Thymus (tissue), 11 donors: ENCODE measurements at regions not wholly inside any gene's neighbourhood (a gene's known extent, or its start where the extent isn't known, plus 50 kb on each side); places are given as distances from the start of the nearest gene placed in this dataset.

ENCODE experiments used
- DNase-seq, 9 donors: peaks; one replicate each; pipeline ENCODE4 v3.0.0-alpha.2; 2013; ENCODE audit warnings: low spot score in 9 of 9, low read depth in 6 of 9, missing footprints in 1 of 9
- H3K27ac ChIP-seq, 2 donors: one replicate each; pipeline ENCODE4 v1.5.1; 2013; ENCODE audit warnings: control low read depth in 1 of 2, low read depth in 1 of 2, low read length in 1 of 2, mild to moderate bottlenecking in 1 of 2, moderate library complexity in 1 of 2
- H3K27me3 ChIP-seq, 2 donors: one replicate each; pipeline ENCODE4 v1.5.1; 2013; ENCODE audit warnings: low read length in 1 of 2; ENCODE audit not compliant: control insufficient read depth in 2 of 2, insufficient read depth in 1 of 2
- H3K36me3 ChIP-seq, 2 donors: one replicate each; pipeline ENCODE4 v1.5.1; 2013; ENCODE audit warnings: low read length in 1 of 2, mild to moderate bottlenecking in 1 of 2, moderate library complexity in 1 of 2; ENCODE audit not compliant: control insufficient read depth in 2 of 2, insufficient read depth in 2 of 2
- H3K4me1 ChIP-seq, 2 donors: one replicate each; pipeline ENCODE4 v1.5.1; 2013; ENCODE audit warnings: low read length in 2 of 2; ENCODE audit not compliant: control insufficient read depth in 2 of 2, insufficient read depth in 2 of 2
- H3K4me3 ChIP-seq, 2 donors: one replicate each; pipeline ENCODE4 v1.5.1; 2013; ENCODE audit warnings: low read length in 2 of 2, control low read depth in 1 of 2, mild to moderate bottlenecking in 1 of 2
- H3K9me3 ChIP-seq, 2 donors: one replicate each; pipeline ENCODE4 v1.5.1; 2013; ENCODE audit warnings: low read length in 1 of 2, mild to moderate bottlenecking in 1 of 2; ENCODE audit not compliant: control insufficient read depth in 2 of 2, insufficient read depth in 1 of 2
- WGBS: extraction: QIAGEN DNeasy Blood & Tissue Kit; methylation state at CpG from one replicate; pipeline ENCODE4 v1.1.7; 2013; 5-methylcytosine and 5-hydroxymethylcytosine counted together
- donor health status: healthy.

- H3K4me3 ChIP-seq = no peak overlapping the region
- H3K27ac ChIP-seq = no peak overlapping the region
- peaks cover 0 to 2% of the 10 kb centered on the region in 2 donors for H3K27me3 ChIP-seq
- H3K36me3 ChIP-seq = no peaks in the 10 kb centered on the region
- peaks cover 5 to 10% of the 10 kb centered on the region in 2 donors for H3K4me1 ChIP-seq
- 77% methylated on average over 6 of the region's 6 CpGs for WGBS
- DNase-seq = no peak
- no peaks in the 10 kb centered on the region for H3K9me3 ChIP-seq
Observed at GRCh38 chr16:14353340-14353739, 276.7 kb downstream of the PARN start.

GRCh38 chr16:14351647-14352046 lies 278.4 kb downstream of the PARN start:
- Histone ChIP-seq H3K4me3 (no peak overlapping the region), H3K27ac (peak overlapping the region in 1 of 2 donors; percentile 18), H3K36me3 (no peaks in the 10 kb centered on the region), H3K27me3 (peaks cover 0 to 2% of the 10 kb centered on the region in 2 donors), H3K4me1 (peaks cover 5 to 10% of the 10 kb centered on the region in 2 donors), H3K9me3 (no peaks in the 10 kb centered on the region)
- DNase-seq = no peak
- 89% methylated on average over 6 of the region's 6 CpGs for WGBS

GRCh38 chr16:14350626-14351025 lies 279.4 kb downstream of the PARN start:
- no peak overlapping the region for H3K4me3 ChIP-seq
- peaks cover 0 to 6% of the 10 kb centered on the region in 2 donors for H3K9me3 ChIP-seq
- no peak overlapping the region for H3K27ac ChIP-seq
- H3K4me1 ChIP-seq = peaks cover 5 to 10% of the 10 kb centered on the region in 2 donors
- 92% methylated on average over 8 of the region's 8 CpGs for WGBS
- no peaks in the 10 kb centered on the region for H3K36me3 ChIP-seq
- H3K27me3 ChIP-seq = no peaks in the 10 kb centered on the region
- DNase-seq = no peak

- H3K27me3 ChIP-seq = no peaks in the 10 kb centered on the region
- H3K27ac ChIP-seq = no peak overlapping the region
- no peak for DNase-seq
- H3K36me3 ChIP-seq = no peaks in the 10 kb centered on the region
- no peak overlapping the region for H3K4me3 ChIP-seq
- peaks cover 0 to 9% of the 10 kb centered on the region in 2 donors for H3K9me3 ChIP-seq
- WGBS = 87% methylated on average over 8 of the region's 8 CpGs
- H3K4me1 ChIP-seq = peaks cover 4 to 6% of the 10 kb centered on the region in 2 donors
Observed at GRCh38 chr16:14350081-14350480, 279.0 kb downstream of the MRTFB start.

GRCh38 chr16:14347706-14348105 lies 276.6 kb downstream of the MRTFB start:
- no peak for DNase-seq
- 93% methylated on average over 12 of the region's 12 CpGs for WGBS
- H3K9me3 ChIP-seq = peaks cover 0 to 9% of the 10 kb centered on the region in 2 donors

GRCh38 chr16:14346278-14347142 lies 275.4 kb downstream of the MRTFB start:
- Histone ChIP-seq H3K4me1 (no peaks in the 10 kb centered on the region), H3K4me3 (no peak overlapping the region), H3K36me3 (no peaks in the 10 kb centered on the region), H3K9me3 (peaks cover 0 to 9% of the 10 kb centered on the region in 2 donors), H3K27me3 (no peaks in the 10 kb centered on the region), H3K27ac (no peak overlapping the region)
- 96% methylated on average over 9 of the region's 9 CpGs for WGBS
- DNase-seq = no peak

More at GRCh38 chr16:14347706-14348105, 276.6 kb downstream of the MRTFB start:
- H3K36me3 ChIP-seq = no peaks in the 10 kb centered on the region
- H3K27me3 ChIP-seq = no peaks in the 10 kb centered on the region
- no peak overlapping the region for H3K27ac ChIP-seq
- H3K4me1 ChIP-seq = no peaks in the 10 kb centered on the region
- no peak overlapping the region for H3K4me3 ChIP-seq

- 93% methylated on average over 19 of the region's 19 CpGs for WGBS
- Histone ChIP-seq H3K27ac (no peak overlapping the region), H3K9me3 (peaks cover 0 to 9% of the 10 kb centered on the region in 2 donors), H3K27me3 (no peaks in the 10 kb centered on the region), H3K4me1 (no peaks in the 10 kb centered on the region), H3K36me3 (no peaks in the 10 kb centered on the region), H3K4me3 (no peak overlapping the region)
- no peak for DNase-seq
Observed at GRCh38 chr16:14345512-14346115, 274.5 kb downstream of the MRTFB start.

GRCh38 chr16:14344945-14345344 lies 273.8 kb downstream of the MRTFB start:
- Histone ChIP-seq H3K4me1 (no peaks in the 10 kb centered on the region), H3K9me3 (peaks cover 0 to 9% of the 10 kb centered on the region in 2 donors), H3K4me3 (no peak overlapping the region), H3K27ac (no peak overlapping the region), H3K36me3 (no peaks in the 10 kb centered on the region), H3K27me3 (no peaks in the 10 kb centered on the region)
- 93% methylated on average over 9 of the region's 9 CpGs for WGBS
- no peak for DNase-seq

- Histone ChIP-seq H3K4me3 (no peak overlapping the region), H3K9me3 (peaks cover 0 to 9% of the 10 kb centered on the region in 2 donors), H3K36me3 (no peaks in the 10 kb centered on the region), H3K4me1 (no peaks in the 10 kb centered on the region), H3K27ac (no peak overlapping the region), H3K27me3 (no peaks in the 10 kb centered on the region)
- no peak for DNase-seq
- 73% methylated on average over 5 of the region's 5 CpGs for WGBS
Observed at GRCh38 chr16:14344292-14344691, 273.2 kb downstream of the MRTFB start.
